GM18511 (cell line): ENCODE measurements at regions not wholly inside any gene's neighbourhood (a gene's known extent, or its start where the extent isn't known, plus 50 kb on each side); places are given as distances from the start of the nearest gene placed in this dataset.

Experiments used
- ATAC-seq: cut with Tn5 transposase; IDR thresholded peaks from one replicate; pipeline ENCODE4 v1.9.1; 2021; ENCODE audit warnings: mild to moderate bottlenecking, moderate library complexity; ENCODE audit not compliant: unreplicated experiment

GRCh38 chr18:24968238-24968775 lies 383.7 kb downstream of the ZNF521 start:
- ATAC-seq: no peak

- ATAC-seq: no peak
Measured at GRCh38 chr18:24972577-24972976, 379.4 kb downstream of the ZNF521 start.

GRCh38 chr18:24974431-24974830 lies 377.5 kb downstream of the ZNF521 start:
- no peak for ATAC-seq

- ATAC-seq: no peak
Measured at GRCh38 chr18:24975496-24976372, 376.2 kb downstream of the ZNF521 start.

- no peak for ATAC-seq
Measured at GRCh38 chr18:24976502-24976901, 375.5 kb downstream of the ZNF521 start.

GRCh38 chr18:24979235-24979634 lies 372.7 kb downstream of the ZNF521 start:
- no peak for ATAC-seq

GRCh38 chr18:24982831-24983230 lies 369.1 kb downstream of the ZNF521 start:
- no peak for ATAC-seq

GRCh38 chr18:24983566-24984139 lies 368.3 kb downstream of the ZNF521 start:
- no peak for ATAC-seq

GRCh38 chr18:24985586-24985985 lies 366.4 kb downstream of the ZNF521 start:
- no peak for ATAC-seq

- ATAC-seq: no peak
Measured at GRCh38 chr18:24986666-24987302, 365.2 kb downstream of the ZNF521 start.

GRCh38 chr18:24987303-24988252 lies 364.4 kb downstream of the ZNF521 start:
- no peak for ATAC-seq

- no peak for ATAC-seq
Measured at GRCh38 chr18:24988253-24988840, 363.6 kb downstream of the ZNF521 start.

- ATAC-seq: no peak
Measured at GRCh38 chr18:24989760-24990593, 362.0 kb downstream of the ZNF521 start.

GRCh38 chr18:24990671-24991134 lies 361.3 kb downstream of the ZNF521 start:
- no peak for ATAC-seq

GRCh38 chr18:24991141-24992060 lies 360.6 kb downstream of the ZNF521 start:
- ATAC-seq: no peak

- ATAC-seq: no peak
Measured at GRCh38 chr18:24992491-24992890, 359.5 kb downstream of the ZNF521 start.

GRCh38 chr18:24993628-24994027 lies 358.3 kb downstream of the ZNF521 start:
- ATAC-seq: no peak

- ATAC-seq: no peak
Measured at GRCh38 chr18:24995056-24995455, 356.9 kb downstream of the ZNF521 start.
